Osteocyte (in vitro differentiated cells): ENCODE measurements at regions not wholly inside any gene's neighbourhood (a gene's known extent, or its start where the extent isn't known, plus 50 kb on each side); places are given as distances from the start of the nearest gene placed in this dataset.

Source experiments
- DNase-seq: peaks from one replicate; pipeline ENCODE4 v3.0.0; 2021; ENCODE audit warnings: mixed read lengths; ENCODE audit not compliant: unreplicated experiment; ENCODE audit errors: extremely low spot score
- H3K27ac Mint-ChIP-seq: one replicate; pipeline ENCODE4 v1.8.0; 2021; ENCODE audit warnings: mild to moderate bottlenecking, mixed read lengths; ENCODE audit not compliant: unreplicated experiment
- H3K27me3 Mint-ChIP-seq: one replicate; pipeline ENCODE4 v1.8.0; 2021; ENCODE audit warnings: mixed read lengths; ENCODE audit not compliant: unreplicated experiment
- H3K36me3 Mint-ChIP-seq: one replicate; pipeline ENCODE4 v1.8.0; 2021; ENCODE audit warnings: mixed read lengths; ENCODE audit not compliant: unreplicated experiment
- H3K4me1 Mint-ChIP-seq: one replicate; pipeline ENCODE4 v1.8.0; 2021; ENCODE audit warnings: mixed read lengths; ENCODE audit not compliant: unreplicated experiment
- H3K4me3 Mint-ChIP-seq: one replicate; pipeline ENCODE4 v1.8.0; 2021; ENCODE audit warnings: mild to moderate bottlenecking, moderate library complexity, mixed read lengths; ENCODE audit not compliant: unreplicated experiment
- H3K9me3 Mint-ChIP-seq: one replicate; pipeline ENCODE4 v1.8.0; 2021; ENCODE audit warnings: mixed read lengths; ENCODE audit not compliant: unreplicated experiment
- CTCF ChIP-seq: fragments of 200-600 bp; sonication (generic); IDR thresholded peaks from 2 replicates; pipeline ENCODE4 v1.5.0; 2021; ENCODE audit warnings: antibody characterized with exemption, mild to moderate bottlenecking, moderate library complexity

- peak; percentile 21 for TF ChIP-seq CTCF
- no peaks in the 10 kb centered on the region for H3K36me3 Mint-ChIP-seq
- no peaks in the 10 kb centered on the region for H3K9me3 Mint-ChIP-seq
- H3K27ac Mint-ChIP-seq: peak overlapping the region; percentile 87
- DNase-seq: no peak
- no peaks in the 10 kb centered on the region for H3K27me3 Mint-ChIP-seq
- no peak overlapping the region for H3K4me3 Mint-ChIP-seq
- H3K4me1 Mint-ChIP-seq: peaks cover 59% of the 10 kb centered on the region
Observed at GRCh38 chr21:38170704-38171682, 85.8 kb upstream of the KCNJ15 start.

DNA sequence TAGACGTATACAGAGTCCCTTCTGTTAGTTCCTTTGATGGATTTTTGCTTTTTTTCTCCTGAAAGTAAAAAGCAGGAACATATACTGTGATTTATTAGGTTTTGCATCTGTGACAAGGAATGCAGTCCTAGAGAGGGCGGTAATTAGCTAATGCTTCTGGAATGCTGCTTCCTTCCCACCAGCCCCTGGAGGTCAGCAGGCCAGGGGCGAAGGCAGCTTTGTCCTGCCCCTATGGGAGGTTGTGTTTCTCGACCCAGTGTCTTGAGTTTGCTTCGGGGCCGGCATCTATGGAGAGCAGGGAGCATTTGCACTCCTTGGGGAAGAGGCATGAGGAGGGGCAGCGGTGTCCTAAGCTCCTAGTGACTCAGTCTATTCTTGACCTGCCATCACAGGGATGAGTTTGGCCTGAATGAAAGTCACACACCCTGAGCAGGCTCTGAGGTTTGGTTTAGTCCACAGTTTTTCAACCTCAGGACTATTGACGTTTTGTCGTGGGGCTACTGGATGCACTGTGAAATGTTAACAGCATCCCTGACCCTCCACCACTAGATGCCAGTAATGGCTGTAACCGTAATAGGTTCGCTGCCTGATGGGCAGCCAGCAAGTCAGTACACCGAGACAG lies 85.0 kb upstream of the KCNJ15 start:
- DNase-seq: no peak
- H3K9me3 Mint-ChIP-seq: no peaks in the 10 kb centered on the region
- peak; percentile 57 for TF ChIP-seq CTCF
- no peaks in the 10 kb centered on the region for H3K27me3 Mint-ChIP-seq
- no peaks in the 10 kb centered on the region for H3K36me3 Mint-ChIP-seq
- peaks cover 53% of the 10 kb centered on the region for H3K4me1 Mint-ChIP-seq
- peak overlapping the region; percentile 31 for H3K4me3 Mint-ChIP-seq
- H3K27ac Mint-ChIP-seq: peak overlapping the region; percentile 87

GRCh38 chr21:38173276-38174035 lies 83.3 kb upstream of the KCNJ15 start:
- no peaks in the 10 kb centered on the region for H3K9me3 Mint-ChIP-seq
- peak overlapping the region; percentile 87 for H3K27ac Mint-ChIP-seq
- H3K4me3 Mint-ChIP-seq: no peak overlapping the region
- H3K36me3 Mint-ChIP-seq: no peaks in the 10 kb centered on the region
- TF ChIP-seq CTCF: no peak
- no peak for DNase-seq
- H3K4me1 Mint-ChIP-seq: peaks cover 53% of the 10 kb centered on the region
- no peaks in the 10 kb centered on the region for H3K27me3 Mint-ChIP-seq

DNA sequence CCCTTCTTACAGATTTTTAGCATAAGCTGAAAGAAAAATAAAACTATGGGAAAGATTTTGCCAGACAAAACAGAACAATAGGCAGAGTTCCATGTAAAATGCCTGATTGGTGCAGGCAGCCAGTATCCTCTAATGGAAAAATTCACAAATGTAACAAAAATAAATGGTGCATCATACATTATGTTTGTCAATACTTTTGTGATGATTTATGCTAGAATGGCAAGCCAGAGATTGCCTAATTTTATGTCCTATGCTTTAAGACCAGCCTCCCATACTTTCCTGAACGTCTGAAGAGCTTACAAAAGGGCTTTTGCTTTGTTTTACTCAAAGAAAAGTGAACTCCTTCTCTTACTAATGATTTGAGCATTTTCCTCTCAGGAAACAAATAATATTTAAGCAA lies 81.5 kb upstream of the KCNJ15 start:
- Mint-ChIP-seq H3K36me3 (no peaks in the 10 kb centered on the region), H3K4me3 (no peak overlapping the region), H3K9me3 (peaks cover 3% of the 10 kb centered on the region), H3K27me3 (no peaks in the 10 kb centered on the region), H3K4me1 (peaks cover 63% of the 10 kb centered on the region), H3K27ac (peak overlapping the region; percentile 87)
- no peak for TF ChIP-seq CTCF
- no peak for DNase-seq
